NOMO-1 treated with dmso at 0.1 percent for 144 hours (cell line): ENCODE measurements at regions not wholly inside any gene's neighbourhood (a gene's known extent, or its start where the extent isn't known, plus 50 kb on each side); places are given as distances from the start of the nearest gene placed in this dataset.

Source experiments
- DNase-seq: peaks from one replicate; lab custom pipeline; 2025; ENCODE audit not compliant: unreplicated experiment; lab: John Stamatoyannopoulos, UW

DNA sequence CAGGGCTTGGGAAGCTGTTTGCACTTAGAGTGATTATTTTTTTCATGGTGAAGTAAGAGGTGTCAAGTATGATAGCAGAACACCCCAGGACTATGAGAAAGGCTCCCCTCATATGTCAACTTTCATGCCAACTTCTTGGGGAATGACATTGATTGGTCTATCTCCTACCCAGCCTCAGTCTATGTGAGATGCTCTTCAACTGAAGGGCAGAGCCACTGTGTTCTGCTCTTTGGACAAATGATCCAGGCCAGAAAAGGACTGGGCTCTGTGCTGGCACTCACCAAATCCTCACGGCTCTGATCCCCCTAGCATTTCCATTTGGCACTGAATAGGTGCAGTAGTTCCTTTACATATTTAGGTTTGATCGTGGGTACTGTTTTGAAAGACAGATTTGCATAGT, 151.1 kb downstream of the DMRT2 start:
- DNase-seq = no peak

DNA sequence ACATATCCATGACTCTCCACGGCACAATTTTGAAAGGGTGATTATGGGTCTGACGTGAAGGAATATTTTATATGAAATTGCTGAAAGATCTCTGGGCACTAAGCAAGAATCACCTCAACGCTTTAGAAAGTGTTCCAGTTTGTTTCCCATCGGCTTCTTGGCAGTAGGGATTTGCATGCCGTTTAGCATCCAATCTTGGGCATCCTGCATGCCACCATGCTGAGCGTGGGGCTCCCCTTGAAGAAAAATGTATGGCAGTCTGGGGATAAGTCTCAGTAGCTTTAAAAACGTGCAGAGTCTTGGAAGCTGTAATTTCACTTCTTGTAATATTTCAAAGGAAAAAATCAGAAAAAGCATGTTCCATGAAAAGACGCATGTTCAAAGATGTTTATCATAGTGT, 151.7 kb downstream of the DMRT2 start:
- no peak for DNase-seq

DNA sequence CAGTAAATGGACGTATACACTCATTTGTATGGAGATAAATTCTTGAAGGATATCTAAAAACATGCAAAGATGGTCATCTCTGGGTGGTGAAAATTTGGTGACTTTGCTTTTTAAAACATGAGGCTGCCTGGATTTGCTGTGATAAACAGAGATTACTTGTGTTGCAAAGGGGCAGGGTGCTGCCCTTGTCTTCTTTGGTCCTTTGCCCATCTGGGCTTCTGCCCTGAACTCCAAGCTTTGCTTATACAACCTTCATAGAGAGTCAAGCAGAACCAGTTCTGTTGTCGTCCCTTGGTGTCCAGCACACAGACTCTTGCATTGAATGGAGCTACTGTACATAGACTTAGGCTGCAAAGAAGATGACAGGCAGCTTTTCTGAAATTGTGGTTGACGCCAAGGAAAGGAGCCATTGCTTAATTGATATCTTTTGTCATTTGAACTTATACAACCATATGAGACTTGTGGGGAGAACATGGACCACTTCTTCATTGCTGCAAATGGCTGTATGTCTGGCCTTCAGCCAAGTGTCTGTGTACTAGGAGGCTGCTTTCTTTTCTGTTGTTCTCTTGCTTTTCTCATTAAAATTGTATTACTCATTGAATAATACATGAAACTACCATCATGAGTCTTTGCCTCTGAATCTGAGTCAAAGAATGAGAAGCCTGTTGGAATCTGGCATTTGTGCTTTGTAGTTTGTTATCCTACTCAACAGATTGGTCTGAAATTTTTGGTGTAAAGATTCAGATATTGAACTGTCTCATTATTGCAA, 152.5 kb downstream of the DMRT2 start:
- DNase-seq = no peak

DNA sequence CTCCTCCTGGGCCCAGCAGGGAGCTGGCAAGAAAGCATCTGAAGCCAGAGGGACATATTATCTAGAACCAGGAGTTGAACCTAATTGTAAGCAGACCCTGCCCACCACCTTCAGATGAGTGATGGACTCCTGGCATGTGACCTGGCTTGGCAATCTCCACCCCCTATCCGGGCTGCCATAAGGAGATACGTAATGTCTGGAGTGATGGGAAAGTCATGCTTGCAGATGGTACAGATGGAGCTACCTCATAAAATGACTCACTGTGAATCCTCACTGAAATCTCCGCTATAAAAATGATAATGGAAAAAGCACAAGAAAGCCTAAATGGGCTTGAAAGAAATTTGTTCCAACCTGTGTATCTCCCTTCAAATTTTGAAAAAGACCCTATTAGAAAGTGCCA, 157.5 kb downstream of the DMRT2 start:
- DNase-seq = no peak

DNA sequence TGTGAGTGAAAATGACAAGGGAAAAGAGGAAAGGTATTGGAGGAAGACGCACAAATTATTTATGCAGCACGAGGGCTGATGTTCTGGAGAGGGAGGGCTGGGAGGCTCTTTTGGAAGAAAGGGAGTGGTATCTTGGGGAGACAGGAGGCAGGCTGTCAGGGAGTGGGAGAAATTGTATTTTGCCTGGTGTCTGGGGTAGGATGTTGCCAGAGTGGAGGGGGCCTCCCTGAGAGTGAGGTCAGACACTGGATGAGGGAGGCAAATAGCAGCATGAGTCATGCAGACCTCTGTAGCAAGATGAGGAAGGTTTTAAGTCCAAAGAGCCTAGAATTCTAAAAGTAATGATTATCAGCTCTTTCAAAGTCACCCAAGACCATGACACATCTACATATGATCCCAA, 158.0 kb downstream of the DMRT2 start:
- no peak for DNase-seq

DNA sequence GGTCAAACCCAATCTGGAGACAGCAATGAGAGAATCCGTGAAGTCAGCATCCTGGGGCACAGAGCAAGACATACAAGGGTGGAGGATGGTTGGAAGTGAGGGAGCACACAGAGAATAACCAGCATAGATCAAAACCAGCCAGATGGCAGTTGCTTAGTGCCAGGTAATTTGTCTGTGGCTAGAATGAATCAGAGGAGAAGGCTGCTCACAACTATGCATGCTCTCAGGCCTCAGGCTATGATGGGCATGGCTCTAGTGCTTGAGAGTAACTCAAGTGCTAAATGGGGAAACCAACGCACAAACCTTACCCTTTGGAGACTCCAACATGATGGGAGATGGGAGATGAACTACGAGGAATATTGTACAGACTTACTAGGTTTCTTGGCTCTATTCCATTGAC, 160.8 kb downstream of the DMRT2 start:
- DNase-seq = no peak

DNA sequence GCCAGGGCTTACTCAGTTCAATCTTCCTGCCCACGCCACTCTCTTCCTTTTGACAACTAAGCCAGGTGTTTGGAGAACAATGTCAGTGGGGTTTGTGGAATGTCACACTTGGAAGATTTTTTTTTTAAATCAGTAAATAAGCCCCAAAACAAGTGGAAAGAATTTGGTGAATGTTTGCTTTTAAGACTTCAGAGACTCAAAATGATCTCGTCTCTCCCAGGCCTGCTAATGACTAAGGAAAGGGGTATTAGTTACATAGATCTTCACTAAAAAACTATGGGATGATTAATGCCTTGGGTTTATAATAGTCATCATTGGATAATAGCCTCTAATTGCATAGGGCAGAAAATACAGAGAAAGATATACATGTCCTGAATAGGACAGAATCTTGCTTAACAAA, 166.4 kb downstream of the DMRT2 start:
- no peak for DNase-seq

DNA sequence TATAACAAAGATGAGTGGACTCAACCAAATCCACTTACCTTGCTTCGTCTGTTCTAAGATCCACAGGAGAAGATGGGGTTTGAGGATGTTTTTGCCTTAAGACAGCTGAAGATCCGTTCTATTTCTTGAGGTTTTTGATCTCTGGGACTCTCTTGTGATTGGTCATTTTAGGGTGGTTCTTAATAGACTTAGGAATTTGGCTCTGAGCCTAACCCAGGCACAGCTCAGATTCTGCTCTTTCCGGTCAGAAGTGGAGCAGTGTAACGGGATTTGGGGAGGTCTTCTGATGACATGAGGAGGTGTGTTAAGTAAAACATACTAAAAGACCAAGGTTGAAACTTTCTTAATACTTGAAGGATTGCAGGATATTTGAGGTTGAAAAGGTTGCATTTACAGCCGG, 166.9 kb downstream of the DMRT2 start:
- DNase-seq = no peak

DNA sequence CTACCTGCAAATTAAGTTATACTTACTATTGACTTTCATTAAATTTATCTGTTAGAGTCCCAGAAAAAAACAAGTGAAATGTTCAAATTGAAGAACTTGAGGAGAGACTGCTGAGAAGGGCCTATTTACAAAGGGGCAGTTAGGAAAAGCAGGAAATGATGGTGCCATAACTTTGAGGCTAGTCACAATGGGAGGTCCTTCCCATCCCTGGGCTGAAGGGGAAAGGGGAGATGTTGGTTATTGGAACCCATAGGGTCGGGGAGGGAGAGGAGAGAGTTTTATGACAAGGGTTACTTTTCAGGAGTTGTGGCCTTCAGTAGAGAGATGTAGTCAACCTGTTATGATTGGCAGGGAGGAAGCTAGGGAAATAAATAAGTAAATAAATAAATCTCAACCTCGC, 169.1 kb downstream of the DMRT2 start:
- DNase-seq = no peak

DNA sequence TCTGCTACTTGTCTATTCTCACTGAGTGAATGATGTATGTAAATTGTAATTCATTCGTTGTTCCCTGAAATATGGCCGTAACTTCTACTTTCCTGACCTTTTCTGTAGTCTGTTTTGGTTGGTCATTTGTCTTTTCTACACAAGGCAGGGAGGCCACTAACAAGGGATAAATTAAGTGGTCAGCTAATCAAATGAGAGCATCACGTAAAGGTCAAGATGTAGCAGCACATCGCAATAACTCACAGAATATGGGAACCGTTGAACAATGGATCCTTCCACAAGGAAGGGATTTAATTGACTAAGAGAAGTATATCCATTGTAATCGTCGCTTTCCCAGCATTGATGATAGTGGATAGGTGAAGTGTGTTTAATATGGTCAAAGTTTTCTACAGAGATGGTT, 171.1 kb downstream of the DMRT2 start:
- no peak for DNase-seq

DNA sequence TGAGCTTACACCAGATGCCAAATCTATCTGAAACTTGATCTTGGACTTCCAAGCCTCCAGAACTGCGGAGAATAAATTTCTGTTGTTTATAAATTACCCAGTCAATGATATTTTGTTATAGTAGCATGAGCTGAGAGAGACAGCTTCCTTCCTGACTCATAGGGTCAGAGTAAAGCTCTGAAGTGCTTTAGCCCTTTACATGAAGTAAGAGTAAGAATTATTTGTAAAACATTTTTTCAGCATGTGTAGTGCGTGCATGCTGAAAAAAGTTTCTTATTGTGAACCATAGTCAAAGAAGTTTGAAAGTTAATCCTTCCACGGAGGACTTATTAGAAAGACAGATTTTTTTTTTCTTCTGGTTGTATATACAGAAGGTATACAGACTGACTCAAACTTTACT, 172.4 kb downstream of the DMRT2 start:
- no peak for DNase-seq

DNA sequence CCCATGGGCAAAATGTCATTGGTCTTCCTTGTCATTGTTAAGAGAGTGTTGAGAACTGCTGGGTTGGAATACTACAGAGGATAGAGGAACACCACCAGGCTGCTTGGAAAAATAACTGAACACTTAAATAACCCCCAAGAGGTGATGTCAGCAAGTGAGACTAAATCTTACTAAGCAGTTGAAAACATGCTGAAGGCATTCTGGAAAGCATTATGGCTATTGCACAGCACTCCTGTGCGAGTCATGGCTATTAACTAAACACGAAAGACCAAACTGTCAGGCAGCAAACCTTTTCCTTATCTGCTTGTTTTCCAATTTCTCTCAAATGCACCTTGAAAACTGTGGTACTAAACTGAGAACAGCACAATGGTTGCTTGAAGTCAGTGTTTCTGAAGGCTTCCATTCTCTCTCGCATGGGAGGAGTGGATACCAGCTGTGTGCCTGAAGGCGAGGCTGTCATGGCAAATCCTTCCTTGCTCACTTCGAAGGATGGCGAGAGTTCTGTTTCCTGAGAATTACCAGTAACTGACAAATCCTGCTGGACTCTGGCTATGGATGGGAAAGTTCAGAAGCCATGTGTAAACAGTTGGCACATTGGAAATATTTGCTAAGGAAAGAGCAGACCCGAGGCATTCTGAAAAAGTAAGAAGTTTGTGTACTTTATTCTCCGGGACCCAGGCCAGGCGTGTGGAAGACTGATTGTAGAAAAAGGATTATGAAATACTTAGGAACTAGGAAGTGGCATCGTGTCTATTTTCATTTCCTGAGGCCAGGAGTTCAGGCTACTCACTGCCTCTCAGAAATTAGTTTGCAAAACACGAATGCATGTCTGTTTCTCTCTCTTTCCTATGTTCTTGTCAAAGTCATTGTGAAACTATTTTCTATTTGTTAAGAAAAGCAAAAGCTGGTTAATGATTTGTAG, 182.1 kb downstream of the DMRT2 start:
- DNase-seq = no peak

DNA sequence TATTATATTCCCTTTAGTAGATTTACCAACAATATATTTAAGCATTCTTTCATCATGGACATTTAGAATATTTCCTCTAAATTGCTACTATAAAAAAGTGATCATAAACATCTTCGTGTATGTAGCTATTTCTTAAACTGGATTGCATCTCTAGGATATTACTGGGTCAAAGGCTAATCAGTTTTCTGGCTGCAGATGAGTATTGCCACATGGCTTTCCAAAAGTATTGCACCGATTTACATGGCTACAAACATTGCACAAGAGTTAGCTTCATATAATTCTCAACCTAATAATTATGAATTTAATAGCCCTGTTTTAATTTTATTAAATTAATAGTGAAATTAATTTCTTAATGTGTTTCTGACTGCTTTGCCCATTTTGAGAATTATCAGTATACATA, 183.4 kb downstream of the DMRT2 start:
- DNase-seq = no peak

DNA sequence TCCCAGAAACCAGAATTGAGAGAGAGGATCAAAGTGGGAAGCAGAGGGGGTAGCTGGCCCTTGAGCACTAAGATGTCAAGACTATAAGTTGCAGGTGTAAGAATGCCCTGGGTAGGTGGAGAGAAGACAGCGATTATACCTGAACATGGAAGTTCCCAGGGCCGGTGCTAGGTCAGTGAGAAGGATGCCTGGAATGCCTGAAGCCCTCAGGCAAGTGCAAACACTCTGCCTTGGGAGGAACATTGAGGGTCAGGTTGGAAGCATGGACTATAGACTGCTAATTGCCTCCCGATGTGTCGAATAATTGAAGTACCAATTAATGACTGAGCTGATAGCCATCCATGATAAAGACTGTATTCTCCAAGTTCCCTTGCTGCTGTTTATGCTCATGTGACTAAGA, 185.5 kb downstream of the DMRT2 start:
- no peak for DNase-seq

DNA sequence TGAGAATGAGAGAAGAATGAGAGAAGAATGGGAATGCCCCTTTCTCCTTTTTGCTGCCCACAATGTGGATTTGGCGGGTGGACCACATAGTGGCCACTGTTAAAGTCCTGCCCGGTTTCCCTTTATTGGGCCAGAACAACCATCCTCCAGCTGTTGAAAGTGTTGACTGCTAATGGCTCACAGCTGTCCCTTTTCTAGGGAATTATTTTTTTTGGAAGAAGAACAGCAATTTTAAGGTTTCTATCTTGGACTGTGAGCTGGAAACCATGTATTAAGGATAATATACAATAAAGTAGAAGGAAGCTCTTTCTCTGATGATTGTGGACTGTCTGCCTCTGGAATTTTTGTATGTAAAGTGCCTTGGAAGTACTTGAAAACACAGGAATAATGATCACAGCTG, 185.9 kb downstream of the DMRT2 start:
- DNase-seq = no peak

DNA sequence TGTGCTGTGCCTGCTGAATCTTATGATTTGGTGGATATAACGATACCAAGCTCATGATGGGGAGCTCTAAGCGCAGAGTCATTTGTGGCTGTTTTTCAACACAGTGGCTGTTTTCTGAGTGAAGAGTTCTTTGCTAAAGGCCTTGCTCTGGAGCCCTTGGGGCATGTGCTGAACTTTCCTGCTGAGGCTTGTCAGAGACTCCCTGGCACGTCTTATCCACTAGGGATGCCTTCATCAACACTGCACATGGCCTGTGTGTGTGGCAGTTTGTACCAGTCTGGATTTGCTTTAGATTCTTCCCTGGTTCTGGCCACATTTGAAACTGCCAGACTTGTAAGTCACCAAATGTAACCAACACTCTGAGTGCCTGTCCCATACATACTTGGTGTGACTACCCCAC, 188.2 kb downstream of the DMRT2 start:
- no peak for DNase-seq

DNA sequence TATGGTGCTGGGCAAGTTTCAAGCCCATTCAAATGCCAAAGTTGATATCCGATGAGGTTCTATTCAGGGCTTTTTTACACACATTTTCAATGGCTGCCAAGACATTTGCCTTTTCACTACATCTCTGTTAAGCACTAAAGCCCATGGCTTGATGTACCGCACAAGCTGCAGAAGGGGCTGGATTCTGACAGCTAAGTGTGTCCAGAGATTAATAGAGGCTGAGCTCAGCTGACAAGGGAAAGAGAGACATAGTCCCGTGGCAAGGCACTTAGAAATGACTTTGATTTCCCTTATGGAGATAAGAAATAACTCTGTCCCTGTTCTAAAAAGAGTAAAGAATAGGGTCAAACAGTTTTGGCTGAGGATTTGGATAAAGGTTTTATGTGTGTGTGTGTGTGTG, 198.6 kb downstream of the DMRT2 start:
- DNase-seq = no peak

DNA sequence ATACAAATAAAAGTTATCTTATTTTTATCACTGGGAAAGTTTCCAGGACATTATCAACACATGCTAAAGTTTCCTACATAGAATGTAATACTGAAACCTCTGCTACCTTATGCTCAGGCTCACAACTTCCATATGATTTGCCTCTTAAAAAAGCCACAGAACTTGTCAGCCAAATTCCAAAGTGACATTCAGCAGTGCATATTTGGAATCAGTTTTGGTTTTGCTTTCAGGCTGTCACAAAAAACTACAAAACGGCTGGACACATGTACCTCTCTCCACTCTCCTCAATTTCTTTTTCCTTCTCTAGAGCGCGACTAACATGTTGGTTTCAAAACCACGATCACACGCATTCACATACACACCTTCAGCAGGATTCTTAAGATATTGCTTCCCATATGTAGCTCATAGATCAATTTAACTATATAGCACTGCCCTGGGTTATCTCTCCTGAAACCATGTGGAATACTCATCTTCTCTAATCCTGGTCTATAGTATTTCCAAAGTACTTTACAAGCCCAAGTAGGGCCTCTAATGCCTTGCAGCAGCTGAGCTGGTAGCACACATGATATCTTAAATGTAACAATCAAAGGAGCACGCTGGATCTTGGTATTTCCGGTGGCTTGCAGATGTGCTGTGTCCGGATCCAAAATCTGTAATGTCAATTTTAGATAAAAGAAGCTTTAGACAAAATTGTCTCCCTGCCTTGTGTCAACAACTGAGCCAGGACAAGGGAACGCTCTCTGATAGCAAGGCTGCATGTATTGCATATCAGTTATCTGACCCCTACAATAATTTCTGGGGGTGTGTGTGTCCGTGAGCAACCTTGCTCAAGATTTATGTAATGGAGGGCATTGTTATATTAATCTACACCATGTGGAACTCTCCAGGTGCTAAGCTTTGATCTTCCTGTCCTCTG, 203.2 kb downstream of the DMRT2 start:
- no peak for DNase-seq

DNA sequence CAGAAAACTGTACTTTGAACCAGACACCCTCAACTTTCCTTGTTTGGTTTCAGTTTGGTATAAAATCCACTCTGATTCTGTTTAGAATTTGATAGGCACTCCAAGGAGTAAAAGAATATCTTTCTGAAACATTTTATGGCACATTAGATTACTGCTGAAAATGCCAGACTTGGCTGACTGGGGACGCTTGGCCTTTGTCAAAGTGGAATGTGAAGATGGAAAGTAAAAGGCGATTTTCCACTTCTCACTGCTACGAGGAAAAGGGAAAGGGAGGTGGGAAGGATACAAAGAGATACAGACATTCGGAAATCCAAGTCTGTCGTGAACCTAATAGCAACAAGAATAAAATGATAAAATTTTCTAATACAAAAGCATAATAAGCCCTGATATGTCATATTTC, 203.9 kb downstream of the DMRT2 start:
- DNase-seq = no peak

DNA sequence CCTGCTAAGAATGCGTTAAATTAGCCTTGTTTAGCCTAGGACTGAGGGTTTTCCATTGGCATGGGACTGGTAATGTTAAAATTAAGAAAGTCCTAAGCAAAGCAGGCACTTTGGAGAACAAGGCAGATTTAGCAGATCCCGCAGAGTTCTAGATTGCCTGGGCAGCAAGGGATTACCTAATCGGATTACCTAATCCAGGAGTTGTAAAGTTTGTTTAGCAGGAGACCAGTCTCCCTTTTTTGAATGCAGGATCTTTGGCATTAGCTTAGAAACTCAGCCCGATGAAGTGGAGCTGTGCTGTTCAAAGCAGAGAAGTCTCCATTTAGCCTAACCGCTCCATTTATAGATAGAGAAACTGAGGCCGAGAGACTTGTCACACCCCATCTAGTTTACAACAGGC, 206.0 kb downstream of the DMRT2 start:
- no peak for DNase-seq

DNA sequence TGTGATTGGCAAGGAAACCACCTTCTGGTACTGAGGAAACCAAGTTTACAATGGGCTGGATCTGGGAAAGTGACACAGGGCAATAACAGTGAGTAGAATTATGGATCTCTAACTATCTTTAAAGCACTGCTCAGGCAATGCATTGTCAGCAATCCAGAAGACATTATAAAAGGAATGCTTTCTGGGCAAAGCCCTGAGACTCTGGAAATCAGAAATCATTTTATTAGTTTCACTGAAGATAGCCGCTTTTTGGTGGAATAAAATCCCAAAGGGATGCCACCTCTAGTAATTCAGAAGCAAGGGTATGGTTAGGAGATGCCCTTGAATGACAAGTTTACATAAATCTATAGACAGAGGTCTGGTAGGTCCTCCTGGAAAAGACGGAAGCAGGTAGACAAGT, 211.1 kb downstream of the DMRT2 start:
- no peak for DNase-seq
